GM12878 (cell line): ENCODE measurements at regions not wholly inside any gene's neighbourhood (a gene's known extent, or its start where the extent isn't known, plus 50 kb on each side); places are given as distances from the start of the nearest gene placed in this dataset.

Source experiments
- ATAC-seq: fragments of 200-7000 bp; cut with Tn5 transposase; 3 replicates; pipeline ENCODE4 v1.9.1; 2020; ENCODE audit warnings: mild to moderate bottlenecking, moderate library complexity
- BruUV-seq: library from RNA; stranded (reverse); fragments of 400-500 nt; replicated peaks from 2 replicates; lab custom pipeline; 2021; lab: Mats Ljungman, UMichigan
- CTCF ChIA-PET: fragments of 300-600 bp; sonication (Branson Sonifier 250); formaldehyde crosslinking; extraction: SDS; loops from one replicate; lab custom pipeline; 2021; ENCODE audit warnings: inconsistent platforms; lab: Yijun Ruan, JAX
- POLR2A ChIA-PET: fragments of 350-600 bp; formaldehyde crosslinking; extraction: SDS; loops from one replicate; lab custom pipeline; 2021; ENCODE audit warnings: inconsistent platforms; lab: Charles Lee
- RAD21 ChIA-PET: fragments of 300-600 bp; sonication (Branson Sonifier 250); formaldehyde crosslinking; loops from one replicate; lab custom pipeline; 2023; ENCODE audit warnings: antibody characterized with exemption; ENCODE audit not compliant: unreplicated experiment; lab: Charles Lee
- SMC1A ChIA-PET: fragments of 300-600 bp; sonication (Branson Sonifier 250); formaldehyde crosslinking; loops from one replicate; lab custom pipeline; 2023; ENCODE audit not compliant: unreplicated experiment, uncharacterized antibody; lab: Charles Lee
- DNase-seq: peaks from one replicate; pipeline ENCODE4 v3.0.0-alpha.2; 2011; ENCODE audit warnings: low read depth, low spot score
- FAIRE-seq: peaks from 3 replicates; lab custom pipeline; 2011; peaks lifted over from hg19 to GRCh38; lab: Jason Lieb, UNC
- H2AFZ ChIP-seq: 2 replicates; pipeline ENCODE4 v1.6.0; 2011; ENCODE audit warnings: low read depth, low read length, control low read depth; ENCODE audit not compliant: control insufficient read depth
- H3K27ac ChIP-seq: 2 replicates; pipeline ENCODE4 v1.5.1; 2011; ENCODE audit warnings: control low read depth; ENCODE audit not compliant: control insufficient read depth, insufficient read depth
- H3K27me3 ChIP-seq, 2 experiments: replicated peaks in 1 of 2; 2 replicates each; pipeline versions ENCODE4 v1.6.0 to v1.6.1; 2011; ENCODE audit warnings: low read length in 1 of 2; ENCODE audit not compliant: control insufficient read depth in 2 of 2, insufficient read depth in 2 of 2
- H3K36me3 ChIP-seq, 2 experiments: 2 replicates each; pipeline ENCODE4 v1.5.1; 2011; ENCODE audit warnings: low read length in 1 of 2; ENCODE audit not compliant: control insufficient read depth in 2 of 2, insufficient read depth in 2 of 2
- H3K4me1 ChIP-seq: 2 replicates; pipeline ENCODE4 v1.6.1; 2011; ENCODE audit warnings: mild to moderate bottlenecking, low read length, moderate library complexity, mixed read lengths; ENCODE audit not compliant: control insufficient read depth, insufficient read depth
- H3K4me2 ChIP-seq: 2 replicates; pipeline ENCODE4 v1.6.0; 2011; ENCODE audit warnings: control low read depth; ENCODE audit not compliant: control insufficient read depth, insufficient read depth
- H3K4me3 ChIP-seq: fragments of 200-600 bp; sonication (generic); 2 replicates; pipeline ENCODE4 v1.5.1; 2016
- H3K79me2 ChIP-seq: 2 replicates; pipeline ENCODE4 v1.6.0; 2011; ENCODE audit warnings: low read length; ENCODE audit not compliant: control insufficient read depth, insufficient read depth
- H3K9ac ChIP-seq: 2 replicates; pipeline ENCODE4 v1.8.0; 2011; ENCODE audit warnings: low read length, control low read depth, mixed read lengths; ENCODE audit not compliant: control insufficient read depth, insufficient read depth
- H3K9me3 ChIP-seq: replicated peaks from 3 replicates; pipeline ENCODE4 v1.5.1; 2011; ENCODE audit warnings: mild to moderate bottlenecking, low read length; ENCODE audit not compliant: control insufficient read depth, insufficient read depth
- H4K20me1 ChIP-seq: 2 replicates; pipeline ENCODE4 v1.6.0; 2011; ENCODE audit not compliant: control insufficient read depth, insufficient read depth
- CBX3 ChIP-seq: fragments of 200-600 bp; sonication (generic); IDR thresholded peaks from 2 replicates; pipeline ENCODE4 v1.6.1; 2016; ENCODE audit warnings: low read depth, borderline replicate concordance
- EED ChIP-seq: sonication (generic); IDR thresholded peaks from 2 replicates; pipeline ENCODE4 v1.6.1; 2016; ENCODE audit warnings: antibody characterized with exemption, low read depth
- NR2F1 ChIP-seq: fragments of 450-650 bp; conservative IDR thresholded peaks from 2 replicates; pipeline ENCODE4 v1.6.1; 2017; ENCODE audit warnings: mild to moderate bottlenecking
- SPI1 ChIP-seq: IDR thresholded peaks from 2 replicates; pipeline ENCODE4 v1.6.1; 2011; ENCODE audit warnings: low read depth, mild to moderate bottlenecking, low read length, moderate library complexity, borderline replicate concordance; ENCODE audit not compliant: insufficient read depth
- SUPT20H ChIP-seq: IDR thresholded peaks from 2 replicates; pipeline ENCODE4 v1.6.1; 2011; ENCODE audit warnings: low read depth, mild to moderate bottlenecking, low read length, moderate library complexity, borderline replicate concordance; ENCODE audit not compliant: control insufficient read depth
- YBX1 ChIP-seq: fragments of 450-650 bp; IDR thresholded peaks from 2 replicates; pipeline ENCODE4 v1.6.1; 2016; ENCODE audit warnings: antibody characterized with exemption
- WGBS: methylation state at CpG from one replicate; pipeline ENCODE4 v1.1.6; 2016; ENCODE audit warnings: low lambda C conversion rate; ENCODE audit not compliant: insufficient replicate concordance, insufficient coverage; ENCODE audit errors: missing lambda C conversion rate; 5-methylcytosine and 5-hydroxymethylcytosine counted together
- in situ Hi-C: fragments of 300-500 bp; cut with MboI; formaldehyde crosslinking; loops from 9 replicates; pipeline ENCODE4 v1.14.3; 2018; ENCODE audit warnings: mixed read lengths
- intact Hi-C: fragments of 100-400 bp; cut with micrococcal nuclease; formaldehyde crosslinking; loops from one replicate; pipeline ENCODE4 v1.14.2; 2022; ENCODE audit not compliant: unreplicated experiment

DNA sequence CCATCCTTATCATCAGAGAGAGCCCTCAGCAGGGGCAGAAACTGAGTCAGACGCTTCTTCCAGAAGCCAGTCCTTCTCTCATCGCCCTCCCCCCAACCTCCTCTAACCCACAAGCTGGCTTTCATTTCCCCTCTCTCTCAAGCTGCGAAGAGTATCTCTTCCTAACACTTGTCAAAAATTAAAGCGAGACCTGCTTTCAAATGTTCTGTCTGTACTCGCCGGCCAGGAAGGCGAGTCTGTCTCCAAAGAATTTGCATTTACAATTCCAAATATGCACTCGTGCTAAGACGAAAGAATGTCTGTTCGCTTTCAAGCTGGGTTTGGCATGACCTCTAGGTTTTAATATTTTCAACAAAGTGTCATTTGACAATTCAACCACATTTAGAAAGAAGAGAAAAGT is 140.4 kb downstream of the RGS9 start:
- no peaks in the 10 kb centered on the region; a peak in 2 of 4 replicates for H3K27me3 ChIP-seq
- ChIA-PET CTCF (no interaction called here), RAD21 (interaction anchor here (0.7 to 1.0 kb wide), 2 partner anchors 17 to 888 kb away, joined by 3 read pairs; no protein-coding TSS in a partner anchor), SMC1A (interaction anchor here (1.0 to 1.3 kb wide), 2 partner anchors 12 to 517 kb away, joined by 3 to 6 read pairs; no protein-coding TSS in a partner anchor), POLR2A (no interaction called here)
- no peak overlapping the region for H3K4me3 ChIP-seq
- intact Hi-C loops, result no loop called here
- no peaks in the 10 kb centered on the region for H3K79me2 ChIP-seq
- no peaks in the 10 kb centered on the region for H3K36me3 ChIP-seq
- FAIRE-seq (no peak), DNase-seq (no peak), ATAC-seq (peak; percentile 33)
- no peak overlapping the region for H2AFZ ChIP-seq
- no peaks in the 10 kb centered on the region for H3K9me3 ChIP-seq
- no TSS peak for BruUV-seq
- in situ Hi-C loops, result loop anchor here (25.0 kb wide), 1 partner anchor 710 kb away; no protein-coding TSS in a partner anchor
- H3K4me1 ChIP-seq, result no peaks in the 10 kb centered on the region
- 2% methylated on average over 10 of the region's 10 CpGs for WGBS
- no peaks in the 10 kb centered on the region for H4K20me1 ChIP-seq
- H3K4me2 ChIP-seq, result no peak overlapping the region
- no peak overlapping the region for H3K9ac ChIP-seq
- no peak overlapping the region for H3K27ac ChIP-seq
- no peak for TF ChIP-seq NR2F1
- no peak for TF ChIP-seq YBX1
- peak; percentile 32; the same call in 1 of the 2 replicates for TF ChIP-seq SPI1
- TF ChIP-seq SUPT20H, result no peak
- TF ChIP-seq EED, result no peak
- no peak for TF ChIP-seq CBX3
